ENCODE measurements at regions not wholly inside any gene's neighbourhood (a gene's known extent, or its start where the extent isn't known, plus 50 kb on each side); places are given as distances from the start of the nearest gene placed in this dataset.
"Not testable (repeated sequence)": the region's sequence is repeated elsewhere in the genome, so short reads cannot be mapped to it uniquely, and the experiment has no call there.

DNA sequence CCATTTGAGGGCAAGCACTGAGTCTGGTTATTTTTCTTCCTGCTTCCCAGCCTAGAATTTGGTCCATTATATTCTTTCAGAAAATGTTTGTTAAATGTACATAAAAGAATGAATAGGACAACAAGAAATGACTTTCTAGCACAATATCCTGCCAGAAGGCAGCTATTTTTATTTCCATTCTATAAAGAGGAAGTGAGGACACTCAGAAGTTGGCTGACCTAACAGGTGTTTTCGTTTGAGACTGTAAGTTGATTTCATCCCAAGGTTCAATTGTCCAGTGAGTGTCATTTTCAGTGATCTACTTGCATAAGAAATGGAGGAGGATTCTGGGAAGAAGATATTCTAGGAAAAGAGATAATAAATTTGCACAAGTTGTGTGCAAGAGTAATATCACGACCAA lies 191.9 kb upstream of the POU1F1 start:
- FAIRE-seq = no peak
- DNase-seq (ENCODE audit: insufficient read length) = no peak
- TF ChIP-seq TAF1 (IDR thresholded peaks at IDR 0.05; ENCODE audit: borderline replicate concordance, low read depth, low read length) (no peak), POLR2A (IDR thresholded peaks at IDR 0.05; ENCODE audit: low read depth, low read length) (no peak), POLR2AphosphoS5 (IDR thresholded peaks at IDR 0.05; ENCODE audit: low read depth, low read length) (no peak)

DNA sequence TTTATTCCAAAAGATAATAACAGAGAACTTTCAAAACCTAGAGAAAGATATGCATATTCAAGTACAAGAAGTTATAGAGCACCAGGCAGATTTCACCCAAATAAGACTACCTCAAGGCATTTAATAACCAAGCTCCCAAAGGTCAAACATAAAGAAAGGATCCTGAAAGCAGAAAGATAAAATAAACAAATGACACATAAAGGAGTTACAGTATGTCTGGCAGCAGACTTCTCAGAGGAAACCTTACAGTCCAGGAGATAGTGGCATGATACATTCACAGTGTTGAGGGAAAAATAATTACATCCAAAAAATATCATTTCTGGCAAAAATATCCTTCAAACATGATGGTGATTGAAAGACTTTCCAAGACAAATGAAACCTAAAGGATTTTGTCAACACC lies 185.8 kb upstream of the POU1F1 start:
- no peak for DNase-seq (ENCODE audit: insufficient read length)
- no peak for TF ChIP-seq POLR2AphosphoS5 (IDR thresholded peaks at IDR 0.05; ENCODE audit: low read depth, low read length)
- TF ChIP-seq POLR2A (IDR thresholded peaks at IDR 0.05; ENCODE audit: low read depth, low read length) = no peak
- no peak for FAIRE-seq

- FAIRE-seq (no peak), DNase-seq (ENCODE audit: insufficient read length) (no peak)
- TF ChIP-seq POLR2AphosphoS5 (IDR thresholded peaks at IDR 0.05; ENCODE audit: low read depth, low read length) (no peak), POLR2A (IDR thresholded peaks at IDR 0.05; ENCODE audit: low read depth, low read length) (no peak), TAF1 (IDR thresholded peaks at IDR 0.05; ENCODE audit: borderline replicate concordance, low read depth, low read length) (no peak)
Measured at GRCh38 chr3:87461443-87461842, 185.1 kb upstream of the POU1F1 start.

DNA sequence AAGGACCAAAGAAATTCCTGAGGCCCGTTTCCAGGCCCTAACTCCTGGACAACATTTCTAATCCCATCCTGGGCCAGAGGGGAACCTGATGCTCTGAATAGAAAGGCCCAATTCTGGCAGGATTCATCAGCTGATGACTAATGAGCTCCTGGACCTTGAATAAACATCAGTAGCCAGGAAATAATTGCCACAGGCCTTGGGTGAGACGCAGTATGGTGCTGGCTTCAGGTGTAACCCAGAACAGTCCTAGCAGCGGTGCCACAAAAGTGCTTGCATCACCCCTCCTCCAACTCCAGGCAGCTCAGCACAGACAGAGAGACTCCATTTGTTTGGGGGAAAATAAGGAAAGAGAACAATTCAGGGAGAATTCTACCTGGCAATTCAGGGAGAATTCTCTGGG lies 184.7 kb upstream of the POU1F1 start:
- FAIRE-seq (no peak), DNase-seq (ENCODE audit: insufficient read length) (no peak)
- TF ChIP-seq TAF1 (IDR thresholded peaks at IDR 0.05; ENCODE audit: borderline replicate concordance, low read depth, low read length) (no peak), POLR2AphosphoS5 (IDR thresholded peaks at IDR 0.05; ENCODE audit: low read depth, low read length) (no peak), POLR2A (IDR thresholded peaks at IDR 0.05; ENCODE audit: low read depth, low read length) (no peak)

DNA sequence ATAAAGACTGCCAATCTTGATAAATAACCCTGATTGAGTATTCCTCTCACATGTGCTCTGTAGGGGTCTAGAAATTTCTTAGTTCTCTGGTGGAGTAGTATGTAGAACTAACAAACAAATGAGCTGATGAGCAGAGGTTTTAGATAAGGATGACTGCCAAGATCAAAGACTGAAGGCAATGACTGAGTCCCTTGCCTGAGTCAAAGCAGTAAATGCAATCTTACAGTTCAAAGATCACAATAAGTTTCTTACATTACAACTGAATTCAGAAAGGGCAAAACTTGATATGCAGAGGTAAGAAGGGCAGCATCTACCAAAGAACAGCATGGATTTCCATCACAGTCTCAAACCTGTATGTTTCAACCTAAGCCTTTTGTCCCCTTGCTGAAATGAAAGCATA lies 172.2 kb upstream of the POU1F1 start:
- FAIRE-seq (no peak), DNase-seq (ENCODE audit: insufficient read length) (no peak)
- TF ChIP-seq TAF1 (IDR thresholded peaks at IDR 0.05; ENCODE audit: borderline replicate concordance, low read depth, low read length) = no peak

GRCh38 chr3:87446849-87447387 lies 170.5 kb upstream of the POU1F1 start:
- TF ChIP-seq TAF1 (IDR thresholded peaks at IDR 0.05; ENCODE audit: borderline replicate concordance, low read depth, low read length) (no peak), POLR2AphosphoS5 (IDR thresholded peaks at IDR 0.05; ENCODE audit: low read depth, low read length) (no peak), POLR2A (IDR thresholded peaks at IDR 0.05; ENCODE audit: low read depth, low read length) (no peak)
- DNase-seq (ENCODE audit: insufficient read length) (no peak), FAIRE-seq (no peak)

DNA sequence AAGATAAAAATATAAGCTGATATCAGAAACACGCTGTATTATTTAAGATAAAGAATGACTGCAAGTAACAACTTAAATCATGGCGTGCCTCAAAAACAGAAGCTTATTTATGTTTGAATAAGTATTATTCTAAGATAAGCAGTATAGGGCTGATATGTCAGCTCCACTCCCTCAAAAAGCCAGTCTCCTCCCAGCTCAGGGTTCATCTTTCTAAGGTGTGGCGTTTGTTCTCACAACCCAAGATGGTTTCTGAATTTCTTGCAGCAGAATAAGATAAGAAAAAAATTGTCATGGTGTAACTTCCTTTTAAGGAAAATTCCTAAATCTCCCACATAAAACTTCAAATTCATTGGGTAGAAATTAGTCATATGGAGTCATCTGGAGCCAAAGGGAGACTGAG lies 166.1 kb upstream of the POU1F1 start:
- FAIRE-seq = no peak
- no peak for TF ChIP-seq POLR2AphosphoS5 (IDR thresholded peaks at IDR 0.05; ENCODE audit: low read depth, low read length)
- TF ChIP-seq POLR2A (IDR thresholded peaks at IDR 0.05; ENCODE audit: low read depth, low read length) = no peak
- DNase-seq (ENCODE audit: insufficient read length) = no peak

DNA sequence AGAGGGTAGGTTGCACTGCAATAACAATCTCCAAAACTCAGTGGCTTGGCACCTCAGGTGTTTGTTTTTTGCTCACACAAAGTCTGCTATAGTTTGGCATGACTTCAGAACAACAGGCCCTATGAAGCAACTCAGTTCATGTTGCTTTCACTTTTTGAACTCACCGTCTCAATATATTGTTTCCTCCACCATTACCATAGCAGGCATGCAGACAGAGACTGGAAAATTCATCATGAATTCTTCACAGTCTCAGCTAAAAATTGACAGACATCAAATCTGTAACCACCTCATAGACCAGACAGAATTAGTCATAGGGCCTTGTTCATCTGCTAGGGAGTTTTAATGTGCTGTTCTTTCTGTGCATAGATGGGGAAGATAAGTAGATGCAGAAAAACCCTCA lies 161.4 kb upstream of the POU1F1 start:
- TF ChIP-seq POLR2A (IDR thresholded peaks at IDR 0.05; ENCODE audit: low read depth, low read length) = no peak
- no peak for TF ChIP-seq POLR2AphosphoS5 (IDR thresholded peaks at IDR 0.05; ENCODE audit: low read depth, low read length)
- no peak for TF ChIP-seq TAF1 (IDR thresholded peaks at IDR 0.05; ENCODE audit: borderline replicate concordance, low read depth, low read length)
- no peak for DNase-seq (ENCODE audit: insufficient read length)

GRCh38 chr3:87436781-87437543 lies 160.6 kb upstream of the POU1F1 start:
- DNase-seq (ENCODE audit: insufficient read length) (no peak), FAIRE-seq (no peak)
- no peak for TF ChIP-seq POLR2AphosphoS5 (IDR thresholded peaks at IDR 0.05; ENCODE audit: low read depth, low read length)
- TF ChIP-seq POLR2A (IDR thresholded peaks at IDR 0.05; ENCODE audit: low read depth, low read length) = no peak
- no peak for TF ChIP-seq TAF1 (IDR thresholded peaks at IDR 0.05; ENCODE audit: borderline replicate concordance, low read depth, low read length)

More for the DNA sequence above, 161.4 kb upstream of the POU1F1 start:
- no peak for FAIRE-seq

DNA sequence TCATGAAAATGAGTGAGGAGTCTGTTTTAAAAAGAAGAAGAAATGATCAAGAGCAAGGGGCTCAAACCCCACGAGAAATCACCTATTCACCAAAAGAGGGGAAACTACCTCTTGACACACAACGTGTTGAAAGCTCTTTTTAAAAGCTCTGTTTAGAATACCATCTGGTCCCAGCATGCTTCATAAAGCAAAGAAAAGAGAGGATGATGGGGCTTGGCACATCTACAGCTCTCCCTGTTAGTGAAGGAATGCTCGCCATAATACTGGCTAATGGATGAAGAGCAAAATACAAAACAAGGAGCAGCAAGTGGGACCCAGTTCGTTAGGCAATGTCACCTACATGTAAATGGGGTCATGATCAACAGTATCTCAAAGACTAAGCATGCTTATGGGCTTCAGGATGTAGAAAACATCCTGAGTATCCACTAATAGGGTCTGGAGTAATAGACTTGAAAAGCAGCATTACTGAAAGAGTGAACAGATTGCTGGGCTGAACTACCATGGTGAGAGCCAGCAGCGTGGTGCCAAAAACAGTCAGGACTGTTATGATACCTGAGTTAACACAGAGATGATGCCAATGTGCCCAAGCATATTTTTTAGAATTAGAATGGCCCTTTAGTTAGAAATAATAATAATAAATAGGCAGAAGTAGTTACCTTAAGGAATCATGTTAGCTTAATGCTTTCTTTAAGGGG lies 159.7 kb upstream of the POU1F1 start:
- FAIRE-seq (no peak), DNase-seq (ENCODE audit: insufficient read length) (no peak)
- TF ChIP-seq POLR2AphosphoS5 (IDR thresholded peaks at IDR 0.05; ENCODE audit: low read depth, low read length) = no peak
- no peak for TF ChIP-seq TAF1 (IDR thresholded peaks at IDR 0.05; ENCODE audit: borderline replicate concordance, low read depth, low read length)
- no peak for TF ChIP-seq POLR2A (IDR thresholded peaks at IDR 0.05; ENCODE audit: low read depth, low read length)

- not testable (repeated sequence) for FAIRE-seq; DNase-seq (ENCODE audit: insufficient read length)
Measured at GRCh38 chr3:87433445-87433844, 157.1 kb upstream of the POU1F1 start.

DNA sequence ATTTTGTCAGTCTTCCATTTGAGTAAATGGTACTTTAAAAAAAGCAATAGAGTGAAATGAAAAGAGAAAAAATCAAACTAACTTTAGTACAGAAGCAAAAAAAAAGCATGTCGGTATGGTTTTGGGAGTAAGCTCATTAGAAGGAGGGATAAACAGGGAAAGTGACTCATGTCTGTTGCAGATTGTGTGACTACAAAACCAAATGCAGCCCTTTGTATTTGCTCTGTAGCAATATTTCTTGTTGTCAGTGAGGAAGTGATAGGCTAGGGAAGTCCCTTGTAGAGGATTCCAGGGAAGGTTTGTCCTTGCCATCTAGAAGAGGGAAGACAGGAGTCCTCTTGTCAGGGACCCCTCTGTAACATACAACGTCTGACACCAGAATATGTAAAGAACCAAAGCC lies 150.5 kb upstream of the POU1F1 start:
- FAIRE-seq (no peak), DNase-seq (ENCODE audit: insufficient read length) (no peak)
- TF ChIP-seq TAF1 (IDR thresholded peaks at IDR 0.05; ENCODE audit: borderline replicate concordance, low read depth, low read length) (no peak), POLR2AphosphoS5 (IDR thresholded peaks at IDR 0.05; ENCODE audit: low read depth, low read length) (no peak), POLR2A (IDR thresholded peaks at IDR 0.05; ENCODE audit: low read depth, low read length) (no peak)
